CD4-positive, CD25-positive, alpha-beta regulatory T cell (primary cell): ENCODE measurements at regions not wholly inside any gene's neighbourhood (a gene's known extent, or its start where the extent isn't known, plus 50 kb on each side); places are given as distances from the start of the nearest gene placed in this dataset.
A peak's percentile ranks its signal among the peaks of the same experiment; 100 is the strongest.
"Not testable (repeated sequence)": the region's sequence is repeated elsewhere in the genome, so short reads cannot be mapped to it uniquely, and the experiment has no call there.

Experiments used
- ATAC-seq, 2 donors: fragments of 150-1000 bp; cut with Tn5 transposase; one replicate each; pipeline ENCODE4 v1.10.0; 2021; ENCODE audit warnings: low read depth in 2 of 2, moderate number of reproducible peaks in 2 of 2, moderate library complexity in 1 of 2
- DNase-seq, 3 donors: peaks; one replicate each; pipeline versions ENCODE4 v3.0.0 to v3.0.0-alpha.2; 2012 to 2022; ENCODE audit warnings: mixed read lengths in 1 of 3
- H3K27ac ChIP-seq: one replicate; pipeline ENCODE4 v1.7.0; 2013; ENCODE audit warnings: mild to moderate bottlenecking, low read length; ENCODE audit not compliant: insufficient read depth, poor library complexity, severe bottlenecking
- H3K27me3 ChIP-seq: one replicate; pipeline ENCODE4 v1.7.0; 2013; ENCODE audit warnings: low read length; ENCODE audit not compliant: control insufficient read depth, insufficient read depth
- H3K36me3 ChIP-seq: one replicate; pipeline ENCODE4 v1.7.0; 2013; ENCODE audit warnings: mild to moderate bottlenecking, low read length, moderate library complexity; ENCODE audit not compliant: control insufficient read depth, insufficient read depth
- H3K4me1 ChIP-seq: 2 replicates; pipeline ENCODE4 v1.7.0; 2013; ENCODE audit warnings: mild to moderate bottlenecking, low read length; ENCODE audit not compliant: insufficient read depth, control insufficient read depth, poor library complexity, severe bottlenecking
- H3K4me3 ChIP-seq: one replicate; pipeline ENCODE4 v1.7.0; 2013; ENCODE audit warnings: low read depth, mild to moderate bottlenecking, low read length, moderate library complexity
- H3K9me3 ChIP-seq, 2 experiments: 1 replicate in 1 of 2; 2 replicates in 1 of 2; pipeline ENCODE4 v1.7.0; 2013; ENCODE audit warnings: low read length in 2 of 2, mild to moderate bottlenecking in 1 of 2, moderate library complexity in 1 of 2; ENCODE audit not compliant: control insufficient read depth in 2 of 2
- H3K27ac Mint-ChIP-seq, 3 donors: one replicate each; pipeline ENCODE4 v1.8.0; 2020 to 2022; ENCODE audit warnings: mild to moderate bottlenecking in 3 of 3, mixed read lengths in 3 of 3, moderate library complexity in 2 of 3
- H3K27me3 Mint-ChIP-seq: one replicate; pipeline ENCODE4 v1.8.0; 2022; ENCODE audit warnings: mild to moderate bottlenecking, mixed read lengths
- H3K36me3 Mint-ChIP-seq: one replicate; pipeline ENCODE4 v1.8.0; 2020; ENCODE audit warnings: mixed read lengths
- H3K4me1 Mint-ChIP-seq, 4 donors: one replicate each; pipeline ENCODE4 v1.8.0; 2020 to 2022; ENCODE audit warnings: mixed read lengths in 4 of 4, mild to moderate bottlenecking in 1 of 4
- H3K4me3 Mint-ChIP-seq, 4 donors: one replicate each; pipeline ENCODE4 v1.8.0; 2020 to 2022; ENCODE audit warnings: mild to moderate bottlenecking in 4 of 4, mixed read lengths in 4 of 4, moderate library complexity in 3 of 4
- H3K9me3 Mint-ChIP-seq, 7 donors: one replicate each; pipeline ENCODE4 v1.8.0; 2020 to 2022; ENCODE audit warnings: mixed read lengths in 7 of 7, mild to moderate bottlenecking in 3 of 7, moderate library complexity in 2 of 7

DNA sequence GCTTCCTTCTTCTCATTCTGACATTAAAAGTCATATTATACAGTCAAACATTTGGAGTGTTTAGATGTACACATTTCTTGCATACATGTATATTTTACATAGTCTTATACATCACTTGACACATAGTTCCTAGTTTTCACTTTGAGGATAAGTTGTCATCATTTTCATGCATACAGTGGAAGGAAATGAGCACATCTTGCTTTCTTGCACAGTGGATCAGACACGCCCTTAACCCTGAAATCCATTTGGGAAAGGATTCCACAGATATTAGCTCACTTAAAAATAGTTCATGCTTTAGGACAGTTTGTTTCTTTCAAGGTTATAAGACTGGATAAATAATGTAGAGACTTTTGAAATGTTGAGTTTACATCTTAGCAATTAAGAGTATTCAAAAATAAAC is 148.6 kb upstream of the MME start:
- Mint-ChIP-seq H3K9me3 (peaks cover 0 to 10% (median 2%) of the 10 kb centered on the region in 7 donors), H3K4me1 (no peaks in the 10 kb centered on the region), H3K4me3 (no peak overlapping the region), H3K36me3 (no peaks in the 10 kb centered on the region), H3K27ac (no peak overlapping the region), H3K27me3 (no peaks in the 10 kb centered on the region)
- Histone ChIP-seq H3K9me3 (no peaks in the 10 kb centered on the region), H3K4me3 (no peak overlapping the region), H3K27me3 (no peaks in the 10 kb centered on the region), H3K36me3 (no peaks in the 10 kb centered on the region), H3K4me1 (no peaks in the 10 kb centered on the region), H3K27ac (no peak overlapping the region)
- no peak for ATAC-seq
- no peak for DNase-seq

DNA sequence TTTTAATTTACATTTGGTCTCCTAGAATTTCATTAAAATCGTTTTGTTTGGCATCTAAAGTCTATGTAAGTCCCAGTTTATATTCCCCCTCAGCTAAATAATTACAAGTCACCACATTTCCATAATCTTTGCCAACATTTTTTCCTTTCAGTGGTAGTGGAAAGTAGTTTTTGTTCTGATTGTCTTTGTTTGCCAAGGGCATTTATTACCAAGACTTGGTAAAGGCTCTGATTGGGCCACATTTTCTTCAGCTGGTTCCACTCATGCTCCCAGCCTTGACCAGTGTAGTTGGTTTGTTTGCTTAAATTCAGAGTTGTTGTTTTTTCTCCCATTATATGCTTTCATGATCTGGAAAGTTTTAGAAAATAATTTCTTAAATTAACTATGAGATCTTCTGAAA is 153.4 kb upstream of the MME start:
- DNase-seq, result no peak
- H3K4me1 Mint-ChIP-seq, result no peaks in the 10 kb centered on the region
- no peaks in the 10 kb centered on the region for H3K27me3 Mint-ChIP-seq
- Histone ChIP-seq H3K27me3 (no peaks in the 10 kb centered on the region), H3K4me1 (no peaks in the 10 kb centered on the region), H3K36me3 (no peaks in the 10 kb centered on the region), H3K9me3 (no peaks in the 10 kb centered on the region), H3K4me3 (no peak overlapping the region), H3K27ac (no peak overlapping the region)
- peaks cover 1 to 6% (median 2%) of the 10 kb centered on the region in 7 donors for H3K9me3 Mint-ChIP-seq
- no peak overlapping the region for H3K27ac Mint-ChIP-seq
- no peaks in the 10 kb centered on the region for H3K36me3 Mint-ChIP-seq
- no peak for ATAC-seq
- H3K4me3 Mint-ChIP-seq, result no peak overlapping the region

DNA sequence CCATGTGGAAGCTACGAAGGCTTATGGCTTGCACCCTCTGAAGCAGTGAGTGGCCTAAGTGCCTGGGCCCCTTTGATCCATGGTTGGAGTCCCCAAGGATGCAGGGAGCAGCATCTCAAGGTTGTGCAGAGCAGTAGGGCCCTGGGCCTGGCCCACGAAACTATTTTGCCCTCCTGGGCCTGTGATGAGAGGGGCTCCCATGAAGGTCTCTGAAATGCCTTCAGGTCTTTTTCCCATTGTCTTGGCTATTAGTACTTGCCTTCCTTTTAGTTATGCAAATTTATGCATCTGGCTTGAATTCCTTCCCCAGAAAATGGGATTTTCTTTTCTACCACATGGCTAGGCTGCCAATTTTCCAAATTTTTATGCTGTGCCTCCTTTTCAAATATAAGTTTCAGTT is 158.8 kb upstream of the MME start:
- Histone ChIP-seq H3K27ac (no peak overlapping the region), H3K4me3 (no peak overlapping the region), H3K4me1 (no peaks in the 10 kb centered on the region), H3K9me3 (no peaks in the 10 kb centered on the region), H3K36me3 (no peaks in the 10 kb centered on the region), H3K27me3 (no peaks in the 10 kb centered on the region)
- H3K27ac Mint-ChIP-seq, result no peak overlapping the region
- H3K4me3 Mint-ChIP-seq, result no peak overlapping the region
- no peaks in the 10 kb centered on the region for H3K4me1 Mint-ChIP-seq
- H3K9me3 Mint-ChIP-seq, result peaks cover 2 to 26% (median 4%) of the 10 kb centered on the region in 7 donors
- no peak for ATAC-seq
- no peak for DNase-seq
- no peaks in the 10 kb centered on the region for H3K36me3 Mint-ChIP-seq
- no peaks in the 10 kb centered on the region for H3K27me3 Mint-ChIP-seq

DNA sequence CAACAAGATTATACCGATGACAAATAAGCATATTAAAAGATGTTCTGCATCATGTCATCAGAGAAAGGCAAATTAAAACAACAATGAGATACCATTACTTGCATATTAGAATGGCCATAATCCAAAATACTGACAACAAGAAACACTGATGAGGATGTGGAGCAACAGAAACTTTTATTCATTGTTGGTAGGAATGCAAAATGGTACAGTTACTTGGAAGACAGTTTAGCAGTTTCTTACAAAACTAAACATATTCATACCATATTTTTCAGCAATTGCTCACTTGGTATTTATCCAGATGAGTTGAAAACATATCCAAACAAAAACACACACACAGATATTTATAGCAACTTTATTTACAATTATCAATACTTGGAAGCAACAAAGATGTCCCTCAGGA is 160.9 kb upstream of the MME start:
- H3K4me1 ChIP-seq, result no peaks in the 10 kb centered on the region
- no peak overlapping the region for H3K27ac Mint-ChIP-seq
- no peaks in the 10 kb centered on the region for H3K27me3 Mint-ChIP-seq
- ATAC-seq (no peak), DNase-seq (no peak)
- H3K9me3 Mint-ChIP-seq, result peaks cover 3 to 34% (median 7%) of the 10 kb centered on the region in 7 donors
- no peak overlapping the region for H3K4me3 Mint-ChIP-seq
- no peaks in the 10 kb centered on the region for H3K4me1 Mint-ChIP-seq
- no peak overlapping the region for H3K27ac ChIP-seq
- H3K36me3 ChIP-seq, result no peaks in the 10 kb centered on the region
- H3K4me3 ChIP-seq, result no peak overlapping the region
- no peaks in the 10 kb centered on the region for H3K36me3 Mint-ChIP-seq
- no peaks in the 10 kb centered on the region for H3K9me3 ChIP-seq
- H3K27me3 ChIP-seq, result no peaks in the 10 kb centered on the region

DNA sequence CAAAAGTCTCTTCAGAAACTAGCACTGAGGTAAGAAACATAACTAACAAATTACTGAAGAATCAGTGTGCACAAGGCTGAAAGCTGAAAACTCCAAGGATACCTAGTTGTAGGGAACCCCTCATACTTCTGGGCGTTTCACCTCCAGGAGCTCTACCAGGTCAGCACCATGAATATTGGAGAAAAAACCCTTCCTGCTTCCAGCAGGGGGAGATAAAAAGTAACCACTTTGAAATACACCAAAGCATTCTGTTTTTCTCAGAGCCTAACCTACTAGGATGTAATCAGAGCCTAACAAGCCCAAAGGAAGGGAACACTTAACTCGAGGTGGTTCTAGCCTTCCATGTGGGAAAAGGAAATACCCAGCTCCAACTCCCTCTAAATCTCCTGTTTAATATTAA is 175.8 kb upstream of the MME start:
- H3K4me3 Mint-ChIP-seq, result no peak overlapping the region
- H3K27ac Mint-ChIP-seq, result no peak overlapping the region
- no peaks in the 10 kb centered on the region for H3K27me3 Mint-ChIP-seq
- H3K36me3 Mint-ChIP-seq, result no peaks in the 10 kb centered on the region
- no peaks in the 10 kb centered on the region for H3K27me3 ChIP-seq
- H3K9me3 ChIP-seq, result no peaks in the 10 kb centered on the region
- DNase-seq (no peak), ATAC-seq (no peak)
- H3K4me1 ChIP-seq, result no peaks in the 10 kb centered on the region
- no peak overlapping the region for H3K27ac ChIP-seq
- no peak overlapping the region for H3K4me3 ChIP-seq
- H3K9me3 Mint-ChIP-seq, result peaks cover 0 to 17% (median 3%) of the 10 kb centered on the region in 7 donors
- H3K4me1 Mint-ChIP-seq, result no peaks in the 10 kb centered on the region
- no peaks in the 10 kb centered on the region for H3K36me3 ChIP-seq

DNA sequence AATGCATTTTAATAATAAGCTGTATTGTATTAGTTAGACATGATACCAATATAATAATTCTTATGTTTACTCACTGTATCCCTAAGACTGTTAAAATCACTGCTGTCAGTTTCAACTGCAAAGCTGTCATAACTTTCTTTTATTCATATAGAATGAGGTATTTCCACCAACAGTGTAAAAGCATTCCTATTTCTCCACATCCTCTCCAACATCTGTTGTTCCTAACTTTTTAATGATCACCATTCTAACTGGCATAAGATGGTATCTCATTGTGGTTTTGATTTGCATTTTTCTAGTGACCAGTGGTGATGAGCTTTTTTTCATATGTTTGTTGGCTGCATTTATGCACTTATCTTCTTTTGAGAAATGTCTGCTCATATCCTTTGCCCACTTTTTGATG is 177.6 kb upstream of the MME start:
- not testable (repeated sequence) for H3K4me3 Mint-ChIP-seq

DNA sequence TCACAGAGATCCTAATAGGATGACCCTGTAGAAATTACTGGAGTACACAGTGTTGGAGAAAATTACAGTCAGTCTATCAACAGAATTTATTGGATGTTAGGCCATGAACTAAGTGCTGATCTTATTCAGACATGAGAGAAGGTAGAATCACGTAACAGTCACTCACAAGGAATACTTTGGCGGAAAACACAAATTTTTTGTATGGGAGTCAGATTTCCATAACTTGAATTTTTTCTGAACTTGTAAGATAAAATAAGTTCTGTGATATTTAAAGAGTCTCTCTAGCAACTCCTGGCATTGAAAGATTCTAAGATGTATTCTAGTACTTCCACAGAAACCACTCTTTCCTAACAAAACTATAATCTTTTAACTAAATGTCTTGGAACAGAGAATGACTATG is 178.8 kb upstream of the MME start:
- no peaks in the 10 kb centered on the region for H3K27me3 ChIP-seq
- no peak for ATAC-seq
- Mint-ChIP-seq H3K36me3 (no peaks in the 10 kb centered on the region), H3K4me3 (no peak overlapping the region), H3K27ac (no peak overlapping the region), H3K27me3 (no peaks in the 10 kb centered on the region), H3K4me1 (no peaks in the 10 kb centered on the region), H3K9me3 (peaks cover 0 to 13% (median 5%) of the 10 kb centered on the region in 7 donors)
- DNase-seq, result no peak
- no peaks in the 10 kb centered on the region for H3K36me3 ChIP-seq
- H3K4me1 ChIP-seq, result no peaks in the 10 kb centered on the region
- no peak overlapping the region for H3K4me3 ChIP-seq
- H3K9me3 ChIP-seq, result no peaks in the 10 kb centered on the region
- no peak overlapping the region for H3K27ac ChIP-seq

More for the DNA sequence above, 177.6 kb upstream of the MME start:
- H3K36me3 ChIP-seq, H3K27ac ChIP-seq, H3K4me3 ChIP-seq, H3K4me1 ChIP-seq, H3K9me3 ChIP-seq, H3K27me3 ChIP-seq, H3K36me3 Mint-ChIP-seq, H3K27me3 Mint-ChIP-seq, H3K4me1 Mint-ChIP-seq, ATAC-seq, DNase-seq, H3K27ac Mint-ChIP-seq: not testable (repeated sequence)
- peaks cover 0 to 14% (median 5%) of the 10 kb centered on the region in 7 donors for H3K9me3 Mint-ChIP-seq

DNA sequence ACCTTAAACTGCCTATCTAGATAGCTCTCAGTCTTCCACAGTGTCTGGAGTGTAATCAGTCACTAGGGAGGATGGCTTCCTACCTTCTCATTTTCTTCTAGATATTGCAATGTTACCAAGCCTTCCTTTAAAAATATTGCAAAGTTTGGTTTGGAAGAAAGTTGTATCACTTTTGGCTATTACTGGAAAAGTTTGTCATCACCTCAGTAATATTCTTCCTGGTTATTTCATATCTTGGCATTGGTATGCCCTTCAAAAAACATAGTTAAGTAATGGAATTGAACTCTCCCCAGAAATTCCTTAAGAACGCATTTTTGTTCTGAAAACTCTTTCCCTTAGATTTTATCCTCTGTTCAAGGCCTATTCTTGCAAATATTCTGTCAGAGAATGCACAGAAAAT is 179.3 kb upstream of the MME start:
- Mint-ChIP-seq H3K9me3 (peaks cover 1 to 10% (median 6%) of the 10 kb centered on the region in 7 donors), H3K36me3 (no peaks in the 10 kb centered on the region), H3K4me3 (peak overlapping the region in 1 of 4 donors; percentile 54), H3K27ac (no peak overlapping the region), H3K27me3 (no peaks in the 10 kb centered on the region), H3K4me1 (no peaks in the 10 kb centered on the region)
- H3K9me3 ChIP-seq, result no peaks in the 10 kb centered on the region
- H3K27me3 ChIP-seq, result no peaks in the 10 kb centered on the region
- no peak overlapping the region for H3K4me3 ChIP-seq
- no peaks in the 10 kb centered on the region for H3K4me1 ChIP-seq
- H3K36me3 ChIP-seq, result no peaks in the 10 kb centered on the region
- DNase-seq, result no peak
- no peak for ATAC-seq
- H3K27ac ChIP-seq, result no peak overlapping the region
